Gastroesophageal sphincter (tissue), 3 donors: ENCODE measurements at regions not wholly inside any gene's neighbourhood (a gene's known extent, or its start where the extent isn't known, plus 50 kb on each side); places are given as distances from the start of the nearest gene placed in this dataset.

Experiments
- EP300 ChIP-seq: sonication (generic); formaldehyde crosslinking; IDR thresholded peaks from one replicate; pipeline ENCODE4 v1.6.1; 2017; ENCODE audit warnings: antibody characterized with exemption, mild to moderate bottlenecking
- TF ChIP-seq, protein P1 (sequence below), 4 experiments: fragments of 200-600 bp in 2 of 4; fragments of 450-650 bp in 2 of 4; sonication (generic) in 1 of 4; IDR thresholded peaks; one replicate each; pipeline ENCODE4 v1.5.1; 2017 to 2019; ENCODE audit warnings: antibody characterized with exemption in 4 of 4, mild to moderate bottlenecking in 2 of 4, moderate library complexity in 2 of 4

GRCh38 chr4:31239886-31240285, 519.7 kb downstream of the PCDH7 start:
- TF ChIP-seq, protein P1, sequence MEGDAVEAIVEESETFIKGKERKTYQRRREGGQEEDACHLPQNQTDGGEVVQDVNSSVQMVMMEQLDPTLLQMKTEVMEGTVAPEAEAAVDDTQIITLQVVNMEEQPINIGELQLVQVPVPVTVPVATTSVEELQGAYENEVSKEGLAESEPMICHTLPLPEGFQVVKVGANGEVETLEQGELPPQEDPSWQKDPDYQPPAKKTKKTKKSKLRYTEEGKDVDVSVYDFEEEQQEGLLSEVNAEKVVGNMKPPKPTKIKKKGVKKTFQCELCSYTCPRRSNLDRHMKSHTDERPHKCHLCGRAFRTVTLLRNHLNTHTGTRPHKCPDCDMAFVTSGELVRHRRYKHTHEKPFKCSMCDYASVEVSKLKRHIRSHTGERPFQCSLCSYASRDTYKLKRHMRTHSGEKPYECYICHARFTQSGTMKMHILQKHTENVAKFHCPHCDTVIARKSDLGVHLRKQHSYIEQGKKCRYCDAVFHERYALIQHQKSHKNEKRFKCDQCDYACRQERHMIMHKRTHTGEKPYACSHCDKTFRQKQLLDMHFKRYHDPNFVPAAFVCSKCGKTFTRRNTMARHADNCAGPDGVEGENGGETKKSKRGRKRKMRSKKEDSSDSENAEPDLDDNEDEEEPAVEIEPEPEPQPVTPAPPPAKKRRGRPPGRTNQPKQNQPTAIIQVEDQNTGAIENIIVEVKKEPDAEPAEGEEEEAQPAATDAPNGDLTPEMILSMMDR (IDR thresholded peaks at IDR 0.05) = no peak
- no peak for TF ChIP-seq EP300
